Stimulated activated CD4-positive, alpha-beta T cell treated with anti-CD3 and anti-CD28 coated beads, Interleukin-4, amount 100 ng/mL, for 4 hours (primary cell): ENCODE measurements at regions not wholly inside any gene's neighbourhood (a gene's known extent, or its start where the extent isn't known, plus 50 kb on each side); places are given as distances from the start of the nearest gene placed in this dataset.
"Not testable (repeated sequence)": the region's sequence is repeated elsewhere in the genome, so short reads cannot be mapped to it uniquely, and the experiment has no call there.

Experiments used
- DNase-seq, 2 experiments: peaks; one replicate each; pipeline ENCODE4 v3.0.0-alpha.2; 2020

DNA sequence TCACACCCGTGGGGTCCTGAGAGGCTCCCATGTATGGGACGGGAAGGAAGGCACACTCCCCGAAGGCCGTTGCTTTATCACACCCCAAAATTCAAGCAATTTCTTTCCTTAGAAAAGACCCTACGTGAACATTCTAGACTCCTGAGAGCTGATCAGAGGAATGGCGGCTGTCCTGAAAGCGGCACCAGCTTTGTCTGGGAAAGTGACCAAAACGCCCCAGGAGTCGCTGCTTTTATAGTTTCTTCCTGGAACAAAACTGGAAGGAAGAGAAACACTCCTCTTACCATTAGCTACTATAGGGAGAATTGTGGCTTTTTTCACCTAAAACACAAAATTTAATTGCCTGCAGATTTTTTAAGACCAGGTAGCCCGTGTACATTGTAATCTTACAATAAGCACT, 261.8 kb upstream of the RNF32 start:
- no peak for DNase-seq

DNA sequence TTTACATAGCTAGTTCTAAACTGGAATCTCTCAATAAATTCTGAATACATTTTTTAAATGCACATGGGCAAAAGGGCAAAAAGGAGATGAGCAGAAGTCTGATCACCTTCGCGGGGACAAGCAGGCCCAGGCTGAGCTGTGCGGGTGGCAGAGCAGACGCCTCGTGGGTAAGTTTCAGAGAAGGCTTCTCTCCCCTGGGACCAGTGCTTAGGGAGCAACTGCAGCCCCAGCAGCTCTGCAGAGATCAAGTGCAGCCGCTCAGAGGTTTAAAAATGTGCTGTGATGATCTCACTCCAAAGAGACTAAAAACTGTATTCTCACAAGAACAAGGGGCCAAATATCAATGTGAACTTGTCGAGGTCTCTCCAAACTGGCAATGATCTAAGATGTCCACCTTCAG, 264.3 kb upstream of the RNF32 start:
- no peak for DNase-seq

DNA sequence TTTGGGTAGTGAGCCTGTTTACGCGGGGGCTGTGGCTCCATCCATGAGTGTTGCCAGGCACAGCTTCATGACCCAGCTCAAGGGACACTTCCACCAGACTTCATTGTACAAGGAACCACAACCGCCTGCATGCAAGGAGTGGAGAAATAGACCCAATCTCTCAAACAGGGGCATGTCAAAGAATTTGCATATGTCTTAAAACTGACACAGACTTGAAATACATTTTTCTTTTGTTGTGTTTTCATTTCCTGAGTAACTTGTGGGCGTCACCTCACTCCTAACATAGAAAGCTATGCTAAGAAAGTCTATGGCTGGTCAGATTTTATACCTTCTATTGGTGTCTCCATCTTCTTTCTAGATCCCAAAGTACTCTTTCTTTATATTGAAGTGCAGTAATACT, 266.2 kb upstream of the RNF32 start:
- DNase-seq, result no peak

DNA sequence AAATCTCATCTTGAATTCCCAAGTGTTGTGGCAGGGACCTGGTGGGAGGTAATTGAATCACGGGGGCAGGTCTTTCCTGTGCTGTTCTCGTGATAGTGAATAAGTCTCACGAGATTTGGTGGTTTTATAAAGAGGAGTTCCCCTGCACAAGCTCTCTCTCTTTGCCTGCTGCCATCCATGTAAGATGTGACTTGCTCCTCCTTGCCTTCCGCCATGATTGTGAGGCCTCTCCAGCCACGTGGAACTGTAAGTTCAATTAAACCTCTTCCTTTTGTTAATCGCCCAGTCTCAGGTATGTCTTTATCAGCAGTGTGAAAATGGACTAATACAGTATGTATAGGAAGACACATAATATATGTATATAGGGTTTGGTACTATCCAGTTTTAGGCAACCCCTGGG, 270.6 kb upstream of the RNF32 start:
- DNase-seq, result not testable (repeated sequence)

DNA sequence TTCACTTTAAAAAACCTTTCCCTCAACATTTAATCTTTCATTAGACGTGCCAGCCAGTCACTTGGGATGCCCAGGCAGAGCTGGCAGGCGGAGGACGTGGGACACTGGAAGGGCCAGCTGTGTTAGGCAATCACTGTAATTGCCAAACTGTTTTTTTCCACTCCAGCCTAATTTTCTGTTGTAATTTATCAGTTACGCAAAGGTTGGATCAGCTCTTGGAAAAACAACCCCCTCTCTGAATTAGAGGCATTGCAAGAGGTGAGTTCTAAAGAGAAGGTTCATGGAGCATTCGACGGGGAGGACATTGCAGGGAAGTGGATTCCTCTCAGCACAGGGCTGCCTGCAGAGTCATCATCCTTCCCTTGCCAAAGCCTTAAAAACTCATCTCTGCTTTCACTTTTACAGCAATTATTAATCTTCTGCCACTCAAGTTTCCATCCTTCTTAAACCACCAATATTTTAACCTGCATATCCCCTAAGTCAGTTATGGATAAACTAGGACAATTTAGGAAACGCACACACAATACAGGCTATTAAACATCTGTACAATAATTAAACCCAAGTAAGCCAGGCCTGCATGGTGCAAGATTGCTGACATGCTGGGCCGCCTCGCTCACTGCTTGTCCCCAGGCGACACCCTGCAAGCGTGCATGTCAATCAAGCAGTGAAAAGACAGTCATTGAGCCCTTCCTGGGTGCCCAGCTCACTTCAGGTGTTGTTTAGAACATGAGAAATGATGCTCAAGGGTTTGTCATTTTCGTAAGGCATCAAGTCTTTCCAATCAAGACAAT, 272.3 kb upstream of the RNF32 start:
- DNase-seq, result no peak

DNA sequence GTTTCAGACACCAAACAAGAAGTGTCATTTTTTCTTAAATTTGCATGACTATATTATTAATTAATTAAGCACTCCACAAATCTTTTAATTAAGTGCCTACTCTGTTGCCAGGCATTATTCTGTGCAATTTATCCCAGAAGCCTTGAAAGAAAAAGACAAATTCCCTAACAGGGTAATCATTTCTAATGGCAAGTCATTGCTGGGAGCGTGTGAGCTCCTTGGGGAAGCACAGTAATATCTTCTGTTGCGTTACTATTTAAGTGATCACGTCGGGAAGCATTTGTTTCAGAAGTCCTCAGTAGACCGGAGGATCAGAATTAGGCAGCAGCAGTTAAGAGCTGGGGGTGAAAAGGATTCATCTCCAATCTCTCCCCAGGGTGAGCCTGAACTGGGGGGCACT, 276.8 kb upstream of the RNF32 start:
- DNase-seq, result no peak

DNA sequence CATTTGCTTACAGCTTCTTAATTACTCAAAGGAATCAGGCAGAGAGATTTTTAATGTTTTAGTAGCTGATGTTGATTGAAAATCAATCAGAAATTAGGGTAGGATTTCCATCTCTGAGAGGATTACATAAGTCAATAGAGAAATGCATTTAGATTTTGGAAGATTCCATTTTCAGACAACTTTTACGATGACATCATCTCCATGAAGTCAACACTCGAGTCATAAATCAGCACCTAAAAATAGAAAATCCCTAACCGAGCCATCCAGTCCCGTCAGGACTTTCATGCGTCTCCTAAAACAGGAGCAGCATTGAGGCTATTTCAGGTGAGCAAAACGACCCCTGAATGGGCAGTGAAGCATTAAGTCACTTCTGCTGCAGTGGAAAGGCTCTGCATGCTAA, 279.7 kb upstream of the RNF32 start:
- no peak for DNase-seq

DNA sequence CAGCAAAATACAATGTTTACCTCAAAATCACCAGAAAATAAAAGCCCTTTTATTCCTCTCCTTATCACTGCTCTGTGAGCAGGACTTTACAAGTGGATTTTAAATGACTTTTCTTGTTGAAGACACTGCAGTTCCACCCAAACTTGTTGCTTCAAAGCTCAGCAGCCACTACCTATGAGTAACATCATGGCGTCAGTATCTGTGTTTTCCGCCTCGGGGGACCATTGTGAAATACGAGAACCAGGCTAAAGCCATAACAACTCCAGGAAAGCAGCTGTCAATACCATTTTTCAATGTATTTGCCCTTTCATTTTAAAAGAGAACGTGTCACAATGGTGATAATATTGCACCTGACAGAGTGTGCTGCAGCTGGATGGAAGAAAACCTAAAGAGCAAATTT, 284.0 kb upstream of the RNF32 start:
- DNase-seq, result no peak

DNA sequence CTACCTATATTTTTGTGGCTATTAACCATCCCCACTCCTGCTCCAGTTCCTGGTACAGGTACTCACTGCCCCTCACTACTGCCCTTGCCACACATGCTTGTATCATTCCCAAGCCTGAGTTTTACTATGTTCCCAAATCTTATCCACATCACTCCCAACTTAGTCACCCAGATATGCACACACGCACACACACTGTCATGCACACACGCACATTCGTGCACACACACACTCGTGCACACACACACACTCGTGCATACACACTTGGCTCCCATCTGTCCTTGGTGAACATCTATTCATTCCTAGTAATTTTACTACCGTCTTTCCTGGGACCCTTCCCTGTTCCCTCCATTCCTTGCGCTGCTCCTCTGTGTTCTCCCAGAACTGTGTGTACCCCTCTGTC, 287.2 kb upstream of the RNF32 start:
- no peak for DNase-seq

DNA sequence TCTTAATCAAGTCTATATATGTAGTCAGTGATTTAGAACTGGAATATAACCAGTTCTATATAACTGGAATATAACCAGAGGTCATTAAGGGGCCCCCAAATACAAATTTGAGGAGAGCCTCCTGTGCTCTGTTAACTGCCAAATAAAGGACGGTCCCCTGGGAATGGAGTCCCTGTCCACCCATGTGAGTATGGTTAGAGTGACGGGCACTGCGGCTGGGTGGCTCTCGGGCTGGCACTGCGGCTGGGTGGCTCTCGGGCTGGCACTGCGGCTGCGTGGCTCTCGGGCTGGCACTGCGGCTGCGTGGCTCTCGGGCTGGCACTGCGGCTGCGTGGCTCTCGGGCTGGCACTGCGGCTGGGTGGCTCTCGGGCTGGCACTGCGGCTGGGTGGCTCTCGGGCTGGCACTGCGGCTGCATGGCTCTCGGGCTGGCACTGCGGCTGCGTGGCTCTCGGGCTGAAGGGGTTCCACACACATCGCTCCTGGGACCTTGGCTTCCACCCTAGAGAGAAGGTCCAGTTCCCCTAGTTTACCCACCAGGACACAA, 292.8 kb upstream of the RNF32 start:
- DNase-seq, result not testable (repeated sequence)

DNA sequence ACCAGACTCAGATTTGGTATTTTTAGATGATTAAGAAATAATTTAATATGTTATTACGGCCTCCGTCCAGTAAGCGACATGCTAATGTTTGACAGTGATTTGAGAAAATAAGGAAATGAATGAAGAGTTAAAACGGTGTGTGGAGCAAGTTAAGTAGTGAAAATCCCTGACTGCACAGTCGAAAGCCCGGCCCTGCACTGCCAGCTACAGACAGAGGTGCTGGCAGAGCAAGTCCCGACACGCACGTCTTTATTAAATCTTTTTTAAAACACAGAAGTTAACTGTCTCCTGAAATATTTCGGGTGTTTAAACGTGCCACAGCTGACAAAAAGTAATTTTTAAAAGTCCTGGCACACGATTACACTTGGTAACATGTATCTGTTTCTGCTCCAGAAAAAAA, 293.4 kb upstream of the RNF32 start:
- DNase-seq, result no peak

DNA sequence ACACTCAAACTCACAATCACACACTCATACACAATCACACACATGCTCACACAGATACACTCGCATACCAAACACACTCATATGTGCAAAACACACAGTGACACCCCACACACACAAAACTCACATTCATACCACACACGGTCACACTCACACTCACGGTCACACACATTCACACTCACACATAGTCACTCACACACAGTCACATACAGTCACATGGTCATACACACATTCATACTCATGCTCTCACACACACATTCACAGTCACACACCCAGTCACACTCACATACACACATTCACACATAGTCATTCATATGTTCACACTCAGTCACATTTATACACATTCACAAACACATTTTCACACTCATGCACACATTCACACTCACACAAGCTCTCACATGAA, 296.0 kb upstream of the RNF32 start:
- DNase-seq, result no peak

DNA sequence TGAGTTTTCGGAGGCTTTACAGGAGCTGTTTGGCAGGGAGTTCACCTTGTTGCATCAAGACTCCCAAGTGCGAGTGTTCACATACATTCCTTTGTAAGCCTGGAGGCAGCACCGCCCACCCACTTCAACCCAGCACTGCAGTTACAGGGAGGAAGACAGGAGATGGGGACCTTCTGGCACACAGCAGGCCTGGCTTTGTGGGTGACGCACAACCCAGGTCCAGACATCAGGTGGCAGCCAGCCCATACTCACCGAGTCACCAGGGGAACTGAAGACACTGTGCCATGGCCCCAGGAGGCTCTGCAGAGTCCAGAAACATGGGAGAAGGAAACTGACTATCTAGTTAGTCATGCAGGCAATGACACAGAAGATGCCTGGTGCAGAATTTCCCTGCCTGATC, 305.9 kb upstream of the RNF32 start:
- no peak for DNase-seq

DNA sequence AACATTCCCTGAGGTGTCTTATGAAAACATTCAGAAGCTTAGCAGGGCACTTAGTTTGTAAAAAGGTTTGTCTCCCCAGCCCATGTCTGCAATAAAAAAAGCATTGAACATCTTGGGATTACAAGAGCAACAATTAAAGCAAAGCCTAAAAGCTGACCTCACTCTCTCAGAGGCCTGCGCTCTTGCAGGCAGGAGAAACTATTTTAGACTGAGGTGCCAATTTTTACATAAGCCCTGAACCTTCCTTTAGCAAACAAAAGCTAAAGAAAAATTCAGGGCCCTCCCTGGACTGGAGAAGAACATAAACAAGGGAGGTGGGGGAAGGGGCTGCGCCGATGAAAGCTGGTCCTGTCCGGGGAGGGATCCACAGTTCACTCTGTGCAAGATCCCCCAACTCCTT, 312.7 kb upstream of the RNF32 start:
- no peak for DNase-seq

DNA sequence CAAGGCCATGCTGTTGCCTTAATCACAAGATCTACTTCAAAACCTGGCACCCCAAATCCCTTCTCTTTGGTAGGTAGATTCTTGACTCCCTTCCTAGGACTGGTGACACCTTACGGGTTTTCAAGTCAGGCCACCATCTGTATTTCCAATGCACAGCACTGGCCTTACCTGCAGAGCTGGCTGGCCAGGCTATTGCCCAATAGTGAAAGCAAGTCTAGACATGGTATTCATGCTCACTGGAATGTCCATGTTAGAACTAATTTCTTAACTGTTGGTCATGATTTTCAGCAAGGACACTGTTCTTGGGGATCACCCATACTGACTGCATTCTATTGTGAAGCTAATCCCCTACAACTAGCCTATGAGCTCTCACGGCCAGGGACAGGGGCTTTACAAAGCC, 313.1 kb upstream of the RNF32 start:
- DNase-seq, result no peak

DNA sequence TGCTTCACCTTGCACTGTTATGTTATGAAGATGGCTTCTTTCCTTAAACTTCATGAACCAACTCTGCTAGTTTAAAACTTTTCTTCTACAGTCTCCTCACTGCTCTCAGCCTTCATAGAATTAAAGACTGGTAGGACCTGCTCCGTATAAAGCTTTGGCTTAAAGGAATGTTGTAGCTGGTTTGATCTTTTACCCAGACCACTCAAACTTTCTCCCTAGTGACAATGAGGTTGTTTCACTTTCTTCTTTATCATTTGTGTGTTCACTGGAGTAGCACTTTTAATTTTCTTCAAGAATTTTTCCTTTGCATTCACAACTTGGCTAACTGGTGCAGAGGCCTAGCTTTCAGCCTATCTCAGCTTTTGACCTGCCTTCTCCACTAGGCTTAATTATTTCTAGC, 316.4 kb upstream of the RNF32 start:
- no peak for DNase-seq

DNA sequence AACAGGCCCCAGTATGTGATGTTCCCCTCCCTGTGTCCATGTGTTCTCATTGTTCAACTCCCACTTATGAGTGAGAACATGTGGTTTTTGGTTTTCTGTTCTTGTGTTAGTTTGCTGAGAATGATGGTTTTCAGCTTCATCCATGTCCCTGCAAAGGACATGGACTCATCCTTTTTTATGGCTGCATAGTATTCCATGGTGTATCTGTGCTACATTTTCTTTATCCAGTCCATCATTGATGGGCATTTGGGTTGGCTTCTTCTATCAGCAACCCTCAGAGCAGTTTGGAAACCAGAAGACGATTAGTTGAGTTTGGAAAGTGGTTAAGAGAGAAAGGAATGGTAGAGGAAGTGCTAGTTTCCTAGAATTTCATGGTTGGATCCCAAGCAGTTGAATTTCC, 319.1 kb upstream of the RNF32 start:
- not testable (repeated sequence) for DNase-seq

DNA sequence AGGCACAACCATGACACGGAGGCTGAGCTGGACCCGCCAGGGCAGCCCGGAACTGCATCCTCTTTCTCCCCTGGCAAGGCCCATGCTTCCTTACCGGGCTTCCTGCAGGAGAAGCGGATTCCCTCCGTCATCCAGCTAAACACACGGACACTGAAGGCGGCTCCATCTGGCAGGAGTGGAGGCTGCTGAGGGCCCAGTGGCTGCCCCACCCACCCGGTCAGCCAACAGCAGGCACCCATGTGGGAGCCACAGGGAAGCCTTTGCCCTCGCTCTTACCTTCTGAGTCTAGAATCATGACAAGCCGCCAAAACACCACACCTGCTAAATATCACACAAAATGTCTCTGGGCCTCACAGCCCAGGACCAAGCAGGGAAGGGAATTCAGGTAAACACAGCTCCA, 321.6 kb upstream of the RNF32 start:
- DNase-seq, result no peak

DNA sequence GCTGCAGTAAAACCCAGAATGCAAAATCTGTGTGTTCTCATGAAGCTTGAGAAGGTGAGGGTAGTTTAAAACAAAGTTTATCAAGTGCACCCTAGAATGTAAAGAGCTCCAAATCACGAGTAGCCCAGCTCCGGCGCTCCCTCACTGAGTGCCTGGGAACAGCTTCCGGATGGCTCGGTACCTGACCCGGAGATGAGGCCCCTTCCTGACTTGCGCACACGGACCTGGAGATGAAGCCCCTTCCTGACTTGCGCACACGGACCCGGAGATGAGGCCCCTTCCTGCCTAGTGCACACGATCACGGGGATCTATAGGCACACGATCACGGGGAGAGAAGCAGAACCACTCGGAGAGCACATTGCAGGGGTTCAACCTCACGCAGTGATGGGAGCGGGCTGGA, 322.1 kb upstream of the RNF32 start:
- no peak for DNase-seq

DNA sequence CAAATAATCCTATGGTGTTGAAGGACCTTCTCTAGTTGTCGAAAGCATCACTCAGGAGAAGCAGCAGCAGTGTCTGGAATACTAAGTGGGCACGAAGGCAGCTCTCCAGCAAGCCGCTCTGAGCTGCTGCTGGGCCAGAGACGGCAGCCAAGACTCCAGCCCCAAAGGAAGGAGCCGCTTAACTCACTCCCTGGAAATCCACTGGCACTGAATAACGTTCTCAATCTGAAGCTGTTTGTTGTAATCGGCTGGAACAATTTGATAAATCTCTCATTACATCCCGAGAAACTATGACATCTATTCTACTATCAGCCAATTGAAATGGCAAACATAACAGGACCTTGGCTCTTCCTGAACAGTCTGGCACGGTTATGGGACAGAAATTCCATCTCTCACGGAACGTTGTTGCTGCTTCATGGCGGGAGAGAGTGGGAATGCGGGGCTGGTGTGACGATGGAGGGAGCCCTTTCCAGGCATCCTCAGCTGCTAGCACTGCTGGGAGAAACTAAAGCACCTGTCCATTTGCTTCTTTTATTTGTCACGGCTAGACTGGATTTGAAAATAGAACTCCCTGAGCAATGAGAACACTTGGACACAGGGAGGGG, 331.5 kb upstream of the RNF32 start:
- DNase-seq, result no peak

DNA sequence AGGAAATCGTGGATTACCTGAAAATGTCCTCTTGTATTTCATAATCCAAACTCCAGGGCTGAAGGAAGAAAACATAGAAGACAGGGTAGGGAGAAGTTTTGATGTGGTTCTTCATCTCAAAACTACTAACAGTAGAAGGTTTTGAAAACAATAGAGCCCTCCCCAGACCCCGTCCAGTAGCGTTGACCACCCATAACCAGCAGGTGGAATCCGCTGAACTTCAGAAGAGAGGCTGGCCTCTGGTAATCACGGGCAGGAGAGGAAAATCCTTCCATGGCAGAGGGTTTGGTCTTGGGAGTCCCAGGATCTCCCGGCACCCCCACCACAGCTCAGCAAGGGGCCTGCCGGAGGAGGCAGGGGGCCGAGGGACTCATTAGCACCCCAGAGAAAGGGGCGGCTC, 333.4 kb upstream of the RNF32 start:
- DNase-seq, result no peak

DNA sequence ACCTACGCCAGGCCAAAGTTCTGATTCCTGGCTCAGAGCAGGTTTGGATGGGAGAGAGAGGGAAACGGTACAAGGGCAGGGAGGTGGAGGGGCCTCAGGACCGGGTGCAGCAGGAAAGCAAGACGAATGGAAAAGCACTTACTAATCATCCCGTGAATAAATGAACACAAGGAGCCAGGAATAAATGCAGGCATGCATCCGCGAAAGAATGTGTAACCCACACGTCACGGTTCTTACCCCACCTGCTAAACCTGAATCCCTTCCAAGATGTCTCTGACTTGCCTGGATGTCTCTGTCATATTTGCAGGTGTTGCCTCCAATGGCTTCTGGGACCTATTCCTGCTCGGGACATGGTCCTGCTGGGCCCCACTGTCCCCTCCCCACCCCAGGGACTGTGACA, 335.2 kb upstream of the RNF32 start:
- DNase-seq, result no peak

DNA sequence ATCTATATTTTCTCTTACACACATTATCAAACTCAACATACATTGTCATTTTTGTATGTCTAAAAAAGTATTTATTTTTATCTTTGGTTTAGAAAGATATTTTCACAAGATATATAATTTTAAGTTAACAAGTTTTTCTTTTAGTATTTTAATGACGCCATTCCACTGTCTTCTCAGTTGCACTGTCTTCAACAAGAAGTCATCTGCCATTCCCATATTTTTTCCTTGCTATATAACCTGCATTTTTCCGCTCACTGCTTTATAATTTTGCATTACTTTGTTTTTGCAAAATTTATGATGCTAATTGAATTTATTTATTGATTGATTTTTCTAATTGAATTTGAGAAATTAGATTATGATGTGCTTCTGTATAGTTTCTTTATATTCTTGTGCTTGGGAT, 357.8 kb upstream of the RNF32 start:
- DNase-seq, result no peak

DNA sequence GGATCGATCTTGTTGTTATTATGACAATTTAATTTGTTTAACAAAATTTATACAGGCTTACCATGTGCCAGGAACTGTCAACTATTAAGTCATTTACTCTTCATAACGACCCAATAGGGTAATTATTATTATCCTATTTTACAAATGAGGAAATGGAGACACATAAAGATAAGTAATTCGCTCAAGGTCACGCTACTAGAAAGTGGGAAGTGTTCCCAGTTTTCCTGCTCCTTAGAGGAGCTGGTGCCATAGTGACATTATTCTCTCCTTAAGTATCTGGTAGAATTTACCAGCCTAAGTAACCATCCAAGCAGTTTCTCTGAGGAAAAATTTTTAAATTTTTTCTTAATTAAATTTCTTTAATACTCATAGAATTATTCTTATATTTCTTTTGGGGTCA, 360.9 kb upstream of the RNF32 start:
- no peak for DNase-seq

DNA sequence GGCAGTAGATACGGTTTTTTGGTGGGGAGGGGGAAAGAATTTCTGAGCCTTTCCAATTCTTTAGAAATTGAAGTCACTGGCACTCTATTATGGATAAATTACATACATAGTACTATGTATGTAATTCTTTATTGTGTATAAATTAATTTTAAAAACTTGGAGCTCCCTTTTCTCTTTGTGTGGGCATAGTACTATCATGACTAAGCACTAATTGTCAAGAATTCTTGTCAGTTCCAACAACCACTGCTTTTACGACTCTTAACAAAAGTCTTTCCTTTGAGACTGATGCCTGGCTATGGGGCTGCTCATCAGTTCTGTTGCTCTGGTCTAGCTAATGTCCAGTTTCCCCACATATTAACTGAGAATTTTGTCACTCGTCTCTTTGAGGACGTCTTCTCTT, 365.3 kb upstream of the RNF32 start:
- no peak for DNase-seq
